ENCODE measurements at regions not wholly inside any gene's neighbourhood (a gene's known extent, or its start where the extent isn't known, plus 50 kb on each side); places are given as distances from the start of the nearest gene placed in this dataset.

DNA sequence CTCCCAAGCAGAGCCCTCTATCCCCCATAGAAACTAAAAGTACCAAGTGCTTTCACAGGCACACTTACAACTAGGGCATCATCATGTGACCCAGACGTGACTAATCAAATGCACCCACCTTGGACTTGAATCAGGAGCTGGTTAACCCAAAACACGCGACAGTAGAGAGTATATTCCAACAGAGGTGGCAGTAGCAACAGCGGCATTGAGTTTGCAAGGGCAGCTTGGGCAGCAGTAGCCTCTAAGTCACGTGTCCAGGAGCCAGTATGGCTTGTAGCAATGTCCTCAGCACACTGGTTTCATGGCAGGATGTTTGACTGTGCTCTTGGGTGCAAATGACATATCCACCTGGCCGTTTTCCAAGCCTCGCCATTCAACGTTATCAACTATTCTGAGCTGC, 73.4 kb upstream of the DNAH5 start:
- TF ChIP-seq, protein P1, sequence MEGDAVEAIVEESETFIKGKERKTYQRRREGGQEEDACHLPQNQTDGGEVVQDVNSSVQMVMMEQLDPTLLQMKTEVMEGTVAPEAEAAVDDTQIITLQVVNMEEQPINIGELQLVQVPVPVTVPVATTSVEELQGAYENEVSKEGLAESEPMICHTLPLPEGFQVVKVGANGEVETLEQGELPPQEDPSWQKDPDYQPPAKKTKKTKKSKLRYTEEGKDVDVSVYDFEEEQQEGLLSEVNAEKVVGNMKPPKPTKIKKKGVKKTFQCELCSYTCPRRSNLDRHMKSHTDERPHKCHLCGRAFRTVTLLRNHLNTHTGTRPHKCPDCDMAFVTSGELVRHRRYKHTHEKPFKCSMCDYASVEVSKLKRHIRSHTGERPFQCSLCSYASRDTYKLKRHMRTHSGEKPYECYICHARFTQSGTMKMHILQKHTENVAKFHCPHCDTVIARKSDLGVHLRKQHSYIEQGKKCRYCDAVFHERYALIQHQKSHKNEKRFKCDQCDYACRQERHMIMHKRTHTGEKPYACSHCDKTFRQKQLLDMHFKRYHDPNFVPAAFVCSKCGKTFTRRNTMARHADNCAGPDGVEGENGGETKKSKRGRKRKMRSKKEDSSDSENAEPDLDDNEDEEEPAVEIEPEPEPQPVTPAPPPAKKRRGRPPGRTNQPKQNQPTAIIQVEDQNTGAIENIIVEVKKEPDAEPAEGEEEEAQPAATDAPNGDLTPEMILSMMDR (IDR thresholded peaks at IDR 0.05), result no peak
- no peak for TF ChIP-seq POLR2A (IDR thresholded peaks at IDR 0.05)

Measured in esophagus squamous epithelium (tissue), 4 donors.